Activated CD4-positive, alpha-beta T cell treated with anti-CD3 and anti-CD28 coated beads for 36 hours (primary cell): ENCODE measurements at regions not wholly inside any gene's neighbourhood (a gene's known extent, or its start where the extent isn't known, plus 50 kb on each side); places are given as distances from the start of the nearest gene placed in this dataset.

ENCODE experiments used
- ATAC-seq: fragments of 200-7000 bp; cut with Tn5 transposase; one replicate; pipeline ENCODE4 v1.10.0; 2021; ENCODE audit warnings: mild to moderate bottlenecking, moderate library complexity
- CTCF ChIA-PET: fragments of 350-600 bp; sonication (Branson Sonifier 250); formaldehyde crosslinking; loops from one replicate; lab custom pipeline; 2021; ENCODE audit warnings: antibody characterized with exemption; lab: Charles Lee
- POLR2A ChIA-PET: fragments of 350-600 bp; sonication (Branson Sonifier 250); formaldehyde crosslinking; loops from one replicate; lab custom pipeline; 2021; ENCODE audit warnings: antibody characterized with exemption, inconsistent platforms; lab: Charles Lee
- DNase-seq: peaks from one replicate; pipeline ENCODE4 v3.0.0-alpha.2; 2020
- H3K27ac Mint-ChIP-seq: one replicate; pipeline ENCODE4 v1.8.0; 2021; ENCODE audit warnings: mixed read lengths
- H3K27me3 Mint-ChIP-seq: one replicate; pipeline ENCODE4 v1.8.0; 2021; ENCODE audit warnings: mixed read lengths
- H3K36me3 Mint-ChIP-seq: one replicate; pipeline ENCODE4 v1.8.0; 2021; ENCODE audit warnings: low read depth, mixed read lengths
- H3K4me1 Mint-ChIP-seq: one replicate; pipeline ENCODE4 v1.8.0; 2021; ENCODE audit warnings: mixed read lengths
- H3K4me3 Mint-ChIP-seq: one replicate; pipeline ENCODE4 v1.8.0; 2021; ENCODE audit warnings: mild to moderate bottlenecking, moderate library complexity, mixed read lengths
- H3K9me3 Mint-ChIP-seq: one replicate; pipeline ENCODE4 v1.8.0; 2021; ENCODE audit warnings: low read depth, mixed read lengths
- intact Hi-C, 2 experiments: fragments of 100-400 bp; cut with DNase I in 1 of 2; cut with micrococcal nuclease in 1 of 2; formaldehyde crosslinking; loops; one replicate each; pipeline versions ENCODE4 v1.14.2 to v1.15.1; 2022 to 2024; cut with DNase I, micrococcal nuclease

GRCh38 chr6:40973304-40973703, 65.7 kb downstream of the UNC5CL start:
- POLR2A ChIA-PET = no interaction called here
- ATAC-seq = no peak
- Mint-ChIP-seq H3K27me3 (peaks cover 50% of the 10 kb centered on the region), H3K4me1 (no peaks in the 10 kb centered on the region), H3K27ac (no peak overlapping the region), H3K4me3 (no peak overlapping the region), H3K36me3 (no peaks in the 10 kb centered on the region), H3K9me3 (peaks cover 9% of the 10 kb centered on the region)
- DNase-seq = no peak
- CTCF ChIA-PET = no interaction called here
- intact Hi-C loops = no loop called here

GRCh38 chr6:40972814-40973213, 66.2 kb downstream of the UNC5CL start:
- Mint-ChIP-seq H3K27ac (no peak overlapping the region), H3K4me1 (no peaks in the 10 kb centered on the region), H3K4me3 (no peak overlapping the region), H3K36me3 (no peaks in the 10 kb centered on the region), H3K27me3 (peaks cover 48% of the 10 kb centered on the region), H3K9me3 (peaks cover 9% of the 10 kb centered on the region)
- CTCF ChIA-PET = no interaction called here
- POLR2A ChIA-PET = no interaction called here
- DNase-seq (no peak), ATAC-seq (no peak)
- intact Hi-C loops = no loop called here

- Mint-ChIP-seq H3K4me1 (no peaks in the 10 kb centered on the region), H3K4me3 (no peak overlapping the region), H3K27me3 (peaks cover 42% of the 10 kb centered on the region), H3K36me3 (no peaks in the 10 kb centered on the region), H3K27ac (no peak overlapping the region), H3K9me3 (peaks cover 9% of the 10 kb centered on the region)
- no peak for ATAC-seq
- DNase-seq = no peak
- CTCF ChIA-PET = interaction anchor here (0.7 kb wide), 1 partner anchor 61 kb away, joined by 3 read pairs; no protein-coding TSS in a partner anchor
- POLR2A ChIA-PET = no interaction called here
- intact Hi-C loops = no loop called here
Observed at GRCh38 chr6:40972190-40972589, 66.8 kb downstream of the UNC5CL start.

GRCh38 chr6:40968620-40969164, 70.3 kb downstream of the UNC5CL start:
- H3K9me3 Mint-ChIP-seq = peaks cover 9% of the 10 kb centered on the region
- ATAC-seq = no peak
- H3K27me3 Mint-ChIP-seq = peaks cover 14% of the 10 kb centered on the region
- DNase-seq = no peak
- H3K4me3 Mint-ChIP-seq = no peak overlapping the region
- intact Hi-C loops = no loop called here
- no peak overlapping the region for H3K27ac Mint-ChIP-seq
- ChIA-PET CTCF (no interaction called here), POLR2A (no interaction called here)
- H3K4me1 Mint-ChIP-seq = no peaks in the 10 kb centered on the region
- no peaks in the 10 kb centered on the region for H3K36me3 Mint-ChIP-seq

GRCh38 chr6:40966860-40967259, 72.2 kb downstream of the UNC5CL start:
- no peaks in the 10 kb centered on the region for H3K36me3 Mint-ChIP-seq
- H3K4me1 Mint-ChIP-seq = peaks cover 8% of the 10 kb centered on the region
- no peak overlapping the region for H3K4me3 Mint-ChIP-seq
- ATAC-seq (no peak), DNase-seq (no peak)
- H3K27me3 Mint-ChIP-seq = peaks cover 4% of the 10 kb centered on the region
- H3K9me3 Mint-ChIP-seq = no peaks in the 10 kb centered on the region
- ChIA-PET CTCF (no interaction called here), POLR2A (no interaction called here)
- intact Hi-C loops = no loop called here
- H3K27ac Mint-ChIP-seq = no peak overlapping the region

GRCh38 chr6:40965046-40965445, 74.0 kb downstream of the UNC5CL start:
- CTCF ChIA-PET = no interaction called here
- no peak overlapping the region for H3K4me3 Mint-ChIP-seq

GRCh38 chr6:40963019-40963418, 76.0 kb downstream of the UNC5CL start:
- H3K9me3 Mint-ChIP-seq = no peaks in the 10 kb centered on the region
- no peak overlapping the region for H3K27ac Mint-ChIP-seq
- no peak for ATAC-seq
- DNase-seq = no peak
- intact Hi-C loops = no loop called here
- H3K4me1 Mint-ChIP-seq = peaks cover 8% of the 10 kb centered on the region
- ChIA-PET POLR2A (no interaction called here), CTCF (no interaction called here)
- no peaks in the 10 kb centered on the region for H3K27me3 Mint-ChIP-seq
- no peak overlapping the region for H3K4me3 Mint-ChIP-seq
- H3K36me3 Mint-ChIP-seq = no peaks in the 10 kb centered on the region

More at GRCh38 chr6:40965046-40965445, 74.0 kb downstream of the UNC5CL start:
- no peaks in the 10 kb centered on the region for H3K27me3 Mint-ChIP-seq
- H3K27ac Mint-ChIP-seq = no peak overlapping the region
- POLR2A ChIA-PET = no interaction called here
- H3K4me1 Mint-ChIP-seq = peaks cover 8% of the 10 kb centered on the region
- H3K36me3 Mint-ChIP-seq = no peaks in the 10 kb centered on the region
- intact Hi-C loops = no loop called here
- DNase-seq (no peak), ATAC-seq (no peak)
- H3K9me3 Mint-ChIP-seq = no peaks in the 10 kb centered on the region

GRCh38 chr6:40962241-40962640, 76.8 kb downstream of the UNC5CL start:
- ChIA-PET CTCF (interaction anchor here (0.6 kb wide), 1 partner anchor 26 kb away, joined by 4 read pairs; no protein-coding TSS in a partner anchor), POLR2A (no interaction called here)
- intact Hi-C loops = no loop called here
- H3K4me1 Mint-ChIP-seq = peaks cover 8% of the 10 kb centered on the region
- ATAC-seq = peak; percentile 97
- H3K4me3 Mint-ChIP-seq = no peak overlapping the region
- no peaks in the 10 kb centered on the region for H3K27me3 Mint-ChIP-seq
- no peaks in the 10 kb centered on the region for H3K36me3 Mint-ChIP-seq
- H3K9me3 Mint-ChIP-seq = no peaks in the 10 kb centered on the region
- peak; percentile 52 for DNase-seq
- H3K27ac Mint-ChIP-seq = no peak overlapping the region

- intact Hi-C loops = no loop called here
- Mint-ChIP-seq H3K36me3 (no peaks in the 10 kb centered on the region), H3K27ac (no peak overlapping the region), H3K4me1 (peaks cover 8% of the 10 kb centered on the region), H3K4me3 (no peak overlapping the region), H3K9me3 (no peaks in the 10 kb centered on the region), H3K27me3 (no peaks in the 10 kb centered on the region)
- CTCF ChIA-PET = interaction anchor here (0.6 kb wide), 2 partner anchors 25 to 386 kb away, joined by 3 to 4 read pairs; no protein-coding TSS in a partner anchor
- DNase-seq (no peak), ATAC-seq (no peak)
- POLR2A ChIA-PET = no interaction called here
Observed at GRCh38 chr6:40961831-40962230, 77.2 kb downstream of the UNC5CL start.

- ChIA-PET CTCF (interaction anchor here (1.0 kb wide), 1 partner anchor 10 kb away, joined by 3 read pairs; no protein-coding TSS in a partner anchor), POLR2A (no interaction called here)
- no peaks in the 10 kb centered on the region for H3K36me3 Mint-ChIP-seq
- H3K27ac Mint-ChIP-seq = no peak overlapping the region
- intact Hi-C loops = no loop called here
- H3K9me3 Mint-ChIP-seq = no peaks in the 10 kb centered on the region
- peaks cover 1% of the 10 kb centered on the region for H3K27me3 Mint-ChIP-seq
- H3K4me1 Mint-ChIP-seq = peaks cover 8% of the 10 kb centered on the region
- no peak overlapping the region for H3K4me3 Mint-ChIP-seq
- DNase-seq (no peak), ATAC-seq (no peak)
Observed at GRCh38 chr6:40960742-40961430, 78.1 kb downstream of the UNC5CL start.

- no peak for DNase-seq
- Mint-ChIP-seq H3K4me3 (no peak overlapping the region), H3K9me3 (no peaks in the 10 kb centered on the region), H3K27ac (no peak overlapping the region), H3K4me1 (peaks cover 8% of the 10 kb centered on the region), H3K27me3 (peaks cover 3% of the 10 kb centered on the region), H3K36me3 (no peaks in the 10 kb centered on the region)
- intact Hi-C loops = no loop called here
- ATAC-seq = no peak
- POLR2A ChIA-PET = no interaction called here
- CTCF ChIA-PET = no interaction called here
Observed at GRCh38 chr6:40959781-40960327, 79.2 kb downstream of the UNC5CL start.

GRCh38 chr6:40958738-40959137, 80.3 kb downstream of the UNC5CL start:
- H3K4me1 Mint-ChIP-seq = peaks cover 8% of the 10 kb centered on the region
- DNase-seq = no peak
- ATAC-seq = no peak
- ChIA-PET POLR2A (no interaction called here), CTCF (interaction anchor here (0.6 kb wide), 1 partner anchor 214 kb away, joined by 3 read pairs; no protein-coding TSS in a partner anchor)
- H3K27ac Mint-ChIP-seq = no peak overlapping the region
- no peak overlapping the region for H3K4me3 Mint-ChIP-seq
- peaks cover 3% of the 10 kb centered on the region for H3K27me3 Mint-ChIP-seq
- intact Hi-C loops = no loop called here
- H3K36me3 Mint-ChIP-seq = no peaks in the 10 kb centered on the region
- no peaks in the 10 kb centered on the region for H3K9me3 Mint-ChIP-seq
